ENCODE measurements at regions not wholly inside any gene's neighbourhood (a gene's known extent, or its start where the extent isn't known, plus 50 kb on each side); places are given as distances from the start of the nearest gene placed in this dataset.

DNA sequence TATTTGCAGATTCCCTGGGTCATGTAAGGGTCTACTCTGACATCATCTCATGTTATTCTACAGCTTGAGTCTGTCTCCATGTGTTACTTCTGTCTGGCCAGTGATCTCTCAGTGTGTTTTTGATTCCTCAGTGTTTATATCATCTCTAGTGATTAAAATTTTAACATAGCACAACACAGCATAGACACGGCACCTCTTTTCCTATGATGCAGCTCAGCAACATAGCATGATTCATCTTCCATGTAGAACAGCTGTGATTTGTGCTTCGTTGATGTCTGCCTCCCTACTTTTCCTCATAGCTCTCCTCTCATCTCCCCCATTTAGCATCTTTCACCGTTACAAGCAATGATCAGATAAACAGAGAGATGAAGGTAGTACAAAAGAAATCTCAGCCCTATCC is 163.9 kb upstream of the DPT start:
- TF ChIP-seq, protein P1, sequence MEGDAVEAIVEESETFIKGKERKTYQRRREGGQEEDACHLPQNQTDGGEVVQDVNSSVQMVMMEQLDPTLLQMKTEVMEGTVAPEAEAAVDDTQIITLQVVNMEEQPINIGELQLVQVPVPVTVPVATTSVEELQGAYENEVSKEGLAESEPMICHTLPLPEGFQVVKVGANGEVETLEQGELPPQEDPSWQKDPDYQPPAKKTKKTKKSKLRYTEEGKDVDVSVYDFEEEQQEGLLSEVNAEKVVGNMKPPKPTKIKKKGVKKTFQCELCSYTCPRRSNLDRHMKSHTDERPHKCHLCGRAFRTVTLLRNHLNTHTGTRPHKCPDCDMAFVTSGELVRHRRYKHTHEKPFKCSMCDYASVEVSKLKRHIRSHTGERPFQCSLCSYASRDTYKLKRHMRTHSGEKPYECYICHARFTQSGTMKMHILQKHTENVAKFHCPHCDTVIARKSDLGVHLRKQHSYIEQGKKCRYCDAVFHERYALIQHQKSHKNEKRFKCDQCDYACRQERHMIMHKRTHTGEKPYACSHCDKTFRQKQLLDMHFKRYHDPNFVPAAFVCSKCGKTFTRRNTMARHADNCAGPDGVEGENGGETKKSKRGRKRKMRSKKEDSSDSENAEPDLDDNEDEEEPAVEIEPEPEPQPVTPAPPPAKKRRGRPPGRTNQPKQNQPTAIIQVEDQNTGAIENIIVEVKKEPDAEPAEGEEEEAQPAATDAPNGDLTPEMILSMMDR (IDR thresholded peaks at IDR 0.05) = no peak
- TF ChIP-seq POLR2A (IDR thresholded peaks at IDR 0.05) = no peak
